ENCODE measurements at regions not wholly inside any gene's neighbourhood (a gene's known extent, or its start where the extent isn't known, plus 50 kb on each side); places are given as distances from the start of the nearest gene placed in this dataset.
A peak's percentile ranks its signal among the peaks of the same experiment; 100 is the strongest.
"Not testable (repeated sequence)": the region's sequence is repeated elsewhere in the genome, so short reads cannot be mapped to it uniquely, and the experiment has no call there.

DNA sequence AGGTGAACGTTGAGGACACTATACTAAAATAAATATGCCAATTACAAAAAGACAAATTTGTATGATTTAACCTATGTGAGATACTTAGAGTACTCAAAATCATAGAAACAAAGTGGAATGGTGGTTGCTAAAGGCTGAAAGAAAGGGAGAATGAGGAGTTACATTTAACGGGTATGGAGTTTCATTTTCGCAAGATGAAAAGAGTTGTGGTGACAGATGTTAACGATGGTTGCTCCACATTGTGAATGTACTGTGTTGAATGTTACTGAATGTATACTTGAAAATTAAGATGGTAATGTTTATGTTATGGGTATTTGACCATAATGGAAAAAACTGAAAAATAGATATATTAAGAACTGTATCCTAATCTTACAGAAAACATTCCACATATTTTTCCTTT is 51.3 kb upstream of the MOCS2 start:
- no peak overlapping the region for H3K9ac ChIP-seq (ENCODE audit: low read length)
- DNase-seq (ENCODE audit: low read depth): no peak
- no peaks in the 10 kb centered on the region for H3K36me3 ChIP-seq (ENCODE audit: control insufficient read depth, insufficient read depth, low read length, severe bottlenecking)
- peaks cover 25% of the 10 kb centered on the region for H3K4me1 ChIP-seq (ENCODE audit: control insufficient read depth, insufficient read depth, low read length)
- no peaks in the 10 kb centered on the region for H3K9me3 ChIP-seq (ENCODE audit: control insufficient read depth, low read length)
- H3K27me3 ChIP-seq (replicated peaks; ENCODE audit: control insufficient read depth, insufficient read depth, low read length): no peaks in the 10 kb centered on the region
- no peak overlapping the region for H3K4me3 ChIP-seq (ENCODE audit: low read length)

DNA sequence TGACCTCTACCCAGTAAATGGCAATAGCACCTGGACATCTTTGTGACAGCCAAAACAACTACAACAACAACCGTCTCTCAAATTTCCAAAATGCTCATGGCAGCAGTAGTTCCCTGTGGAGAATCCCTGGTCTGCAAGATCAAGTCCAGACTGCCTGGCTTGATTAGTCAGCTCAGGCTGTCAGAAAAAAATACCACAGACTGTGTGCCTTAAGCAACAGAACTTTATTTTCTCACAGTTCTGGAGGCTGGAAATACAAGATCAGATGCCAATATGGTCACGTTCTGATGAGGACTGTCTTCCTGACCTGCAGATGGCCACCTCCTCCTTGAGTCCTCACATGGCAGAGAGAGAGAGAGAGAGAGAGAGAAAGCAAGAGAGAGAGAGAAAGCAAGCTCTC is 52.3 kb upstream of the MOCS2 start:
- H3K27me3 ChIP-seq (replicated peaks; ENCODE audit: control insufficient read depth, insufficient read depth, low read length): no peaks in the 10 kb centered on the region
- H3K4me1 ChIP-seq (ENCODE audit: control insufficient read depth, insufficient read depth, low read length): peaks cover 35% of the 10 kb centered on the region
- H3K36me3 ChIP-seq (ENCODE audit: control insufficient read depth, insufficient read depth, low read length, severe bottlenecking): no peaks in the 10 kb centered on the region
- no peak overlapping the region for H3K9ac ChIP-seq (ENCODE audit: low read length)
- no peak overlapping the region for H3K4me3 ChIP-seq (ENCODE audit: low read length)
- peak; percentile 30 for DNase-seq (ENCODE audit: low read depth)
- no peaks in the 10 kb centered on the region for H3K9me3 ChIP-seq (ENCODE audit: control insufficient read depth, low read length)

DNA sequence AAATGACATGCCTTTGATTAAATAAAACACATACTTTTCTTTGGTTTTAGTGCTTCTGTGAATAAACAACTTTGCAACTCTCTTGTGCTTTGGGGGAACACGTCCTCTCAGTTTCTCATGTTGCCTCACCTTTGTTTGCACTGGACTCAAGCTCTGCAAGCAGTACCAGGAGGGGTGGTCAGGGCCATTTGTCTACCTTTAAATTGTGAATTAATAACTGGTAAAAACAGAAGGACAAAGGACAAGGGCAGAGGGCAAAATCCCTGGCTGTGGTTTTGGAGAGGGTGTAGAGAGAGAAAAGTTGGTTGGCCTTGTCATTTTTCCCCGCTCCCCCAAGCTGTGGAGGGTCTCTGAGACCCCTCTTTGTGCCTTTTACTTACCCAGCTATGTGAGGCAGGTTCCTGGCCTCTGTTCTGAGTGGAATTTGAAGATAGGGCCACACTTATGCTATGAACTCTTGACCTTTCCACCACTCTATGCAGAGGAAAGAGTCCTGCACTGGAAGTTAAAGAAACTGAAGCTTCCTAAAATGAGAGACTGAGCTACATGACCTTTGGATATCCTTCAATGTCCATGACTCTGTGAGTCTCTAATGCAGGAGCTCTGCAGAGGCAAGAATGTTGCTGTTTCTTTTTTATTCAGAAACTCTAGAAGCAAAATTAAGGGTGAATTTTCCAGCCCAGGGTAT is 55.1 kb upstream of the MOCS2 start:
- H3K4me3 ChIP-seq (ENCODE audit: low read length): no peak overlapping the region
- H3K9ac ChIP-seq (ENCODE audit: low read length): no peak overlapping the region
- no peaks in the 10 kb centered on the region for H3K9me3 ChIP-seq (ENCODE audit: control insufficient read depth, low read length)
- DNase-seq (ENCODE audit: low read depth): no peak
- no peaks in the 10 kb centered on the region for H3K27me3 ChIP-seq (replicated peaks; ENCODE audit: control insufficient read depth, insufficient read depth, low read length)
- H3K36me3 ChIP-seq (ENCODE audit: control insufficient read depth, insufficient read depth, low read length, severe bottlenecking): no peaks in the 10 kb centered on the region
- peaks cover 57% of the 10 kb centered on the region for H3K4me1 ChIP-seq (ENCODE audit: control insufficient read depth, insufficient read depth, low read length)

DNA sequence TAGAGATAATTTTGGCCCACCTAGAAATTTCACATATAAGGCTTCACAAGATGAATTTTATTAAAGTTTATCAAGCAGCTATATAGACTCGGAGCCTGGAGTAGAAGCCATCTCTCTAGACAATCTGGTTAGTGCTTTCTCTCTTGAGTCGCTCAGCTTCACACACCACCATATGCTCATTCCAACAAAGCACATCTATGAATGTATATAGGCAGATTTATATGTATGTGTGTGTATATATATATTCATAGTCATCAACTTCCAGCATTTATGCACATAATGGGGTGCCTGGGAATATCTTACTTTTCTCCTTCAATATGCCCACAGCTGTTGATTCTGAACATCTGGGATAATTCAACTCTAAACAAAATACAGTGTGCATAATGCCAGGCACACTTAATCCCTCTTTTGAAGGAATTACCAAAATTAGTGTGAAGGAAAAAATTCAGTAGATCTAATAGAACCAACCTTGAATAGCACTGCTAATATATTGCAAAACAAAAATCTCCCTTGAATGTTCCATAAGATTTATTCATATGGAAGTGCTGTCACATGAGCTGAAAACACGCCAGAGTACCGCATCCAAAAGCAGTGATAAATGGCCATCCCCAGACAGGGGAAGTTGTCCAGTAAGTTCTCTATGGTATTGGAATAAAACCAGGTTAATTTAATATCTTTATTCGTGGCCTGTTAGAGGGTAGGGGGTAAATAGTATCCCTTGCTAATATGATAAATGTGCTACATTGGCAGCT is 56.0 kb upstream of the MOCS2 start:
- no peaks in the 10 kb centered on the region for H3K36me3 ChIP-seq (ENCODE audit: control insufficient read depth, insufficient read depth, low read length, severe bottlenecking)
- no peak for DNase-seq (ENCODE audit: low read depth)
- H3K4me1 ChIP-seq (ENCODE audit: control insufficient read depth, insufficient read depth, low read length): peaks cover 57% of the 10 kb centered on the region
- no peaks in the 10 kb centered on the region for H3K27me3 ChIP-seq (replicated peaks; ENCODE audit: control insufficient read depth, insufficient read depth, low read length)
- no peak overlapping the region for H3K9ac ChIP-seq (ENCODE audit: low read length)
- H3K4me3 ChIP-seq (ENCODE audit: low read length): no peak overlapping the region
- no peaks in the 10 kb centered on the region for H3K9me3 ChIP-seq (ENCODE audit: control insufficient read depth, low read length)

DNA sequence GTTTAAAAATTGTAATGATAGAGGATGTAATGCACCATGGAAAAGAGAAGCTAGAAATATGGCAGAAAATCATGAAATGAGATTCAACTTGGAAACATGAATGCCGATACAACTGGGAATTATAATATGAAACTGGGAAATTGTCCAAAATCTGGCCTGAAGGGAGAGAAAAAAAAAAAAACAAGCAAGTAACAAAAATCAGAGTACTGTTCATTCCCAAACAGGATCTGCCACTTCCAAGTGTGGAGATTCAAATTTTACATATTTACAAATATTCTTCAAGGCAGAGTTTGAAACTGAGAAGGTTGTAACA is 56.6 kb upstream of the MOCS2 start:
- Histone ChIP-seq H3K27me3 (replicated peaks; ENCODE audit: control insufficient read depth, insufficient read depth, low read length) (no peaks in the 10 kb centered on the region), H3K4me1 (ENCODE audit: control insufficient read depth, insufficient read depth, low read length) (peaks cover 57% of the 10 kb centered on the region), H3K36me3 (ENCODE audit: control insufficient read depth, insufficient read depth, low read length, severe bottlenecking) (no peaks in the 10 kb centered on the region), H3K4me3 (ENCODE audit: low read length) (no peak overlapping the region), H3K9ac (ENCODE audit: low read length) (peak overlapping the region; percentile 40), H3K9me3 (ENCODE audit: control insufficient read depth, low read length) (no peaks in the 10 kb centered on the region)
- no peak for DNase-seq (ENCODE audit: low read depth)

DNA sequence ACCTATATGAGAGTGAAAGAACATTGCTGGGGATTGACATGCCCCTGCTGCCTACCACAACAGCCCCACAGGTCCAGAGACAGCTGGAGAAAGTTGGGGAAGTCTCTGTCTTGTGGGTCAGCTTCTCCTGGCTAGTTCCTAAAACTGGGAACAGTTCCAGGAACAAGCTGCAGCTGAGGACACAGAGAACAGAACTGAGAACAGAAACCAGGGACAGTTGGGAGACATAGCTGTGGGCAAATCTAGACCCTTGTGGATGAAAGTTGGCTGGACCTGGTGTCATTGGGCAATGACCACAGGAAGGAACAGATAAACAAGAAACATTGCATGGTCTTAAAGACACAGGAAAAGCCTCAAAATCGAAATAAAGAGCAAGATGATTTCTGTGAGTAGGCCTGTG is 58.3 kb upstream of the MOCS2 start:
- Histone ChIP-seq H3K9ac (ENCODE audit: low read length) (peak overlapping the region; percentile 66), H3K9me3 (ENCODE audit: control insufficient read depth, low read length) (no peaks in the 10 kb centered on the region), H3K36me3 (ENCODE audit: control insufficient read depth, insufficient read depth, low read length, severe bottlenecking) (no peaks in the 10 kb centered on the region), H3K4me3 (ENCODE audit: low read length) (no peak overlapping the region), H3K4me1 (ENCODE audit: control insufficient read depth, insufficient read depth, low read length) (peaks cover 50% of the 10 kb centered on the region), H3K27me3 (replicated peaks; ENCODE audit: control insufficient read depth, insufficient read depth, low read length) (no peaks in the 10 kb centered on the region)
- peak; percentile 61 for DNase-seq (ENCODE audit: low read depth)

DNA sequence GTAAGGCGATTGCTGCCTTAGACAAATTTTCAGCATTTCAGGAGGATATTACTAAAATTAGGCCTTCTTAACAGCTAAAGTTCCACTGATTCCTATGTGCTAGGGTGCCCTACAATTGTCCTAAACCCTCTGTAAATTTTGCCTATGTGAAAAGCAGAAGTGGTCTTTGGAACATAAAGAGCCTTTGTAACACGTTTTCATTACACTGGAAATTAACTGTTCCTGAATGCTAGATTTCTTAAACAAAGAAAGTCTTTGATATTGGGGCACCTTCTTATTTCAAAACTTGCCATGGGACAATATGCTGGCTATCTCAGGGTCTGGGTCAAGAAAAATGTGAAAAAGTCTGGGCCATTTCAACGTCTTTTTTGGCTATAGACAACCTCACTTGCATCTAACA is 60.4 kb upstream of the MOCS2 start:
- no peaks in the 10 kb centered on the region for H3K9me3 ChIP-seq (ENCODE audit: control insufficient read depth, low read length)
- no peaks in the 10 kb centered on the region for H3K36me3 ChIP-seq (ENCODE audit: control insufficient read depth, insufficient read depth, low read length, severe bottlenecking)
- H3K9ac ChIP-seq (ENCODE audit: low read length): no peak overlapping the region
- H3K27me3 ChIP-seq (replicated peaks; ENCODE audit: control insufficient read depth, insufficient read depth, low read length): no peaks in the 10 kb centered on the region
- DNase-seq (ENCODE audit: low read depth): no peak
- H3K4me3 ChIP-seq (ENCODE audit: low read length): no peak overlapping the region
- H3K4me1 ChIP-seq (ENCODE audit: control insufficient read depth, insufficient read depth, low read length): peaks cover 42% of the 10 kb centered on the region

DNA sequence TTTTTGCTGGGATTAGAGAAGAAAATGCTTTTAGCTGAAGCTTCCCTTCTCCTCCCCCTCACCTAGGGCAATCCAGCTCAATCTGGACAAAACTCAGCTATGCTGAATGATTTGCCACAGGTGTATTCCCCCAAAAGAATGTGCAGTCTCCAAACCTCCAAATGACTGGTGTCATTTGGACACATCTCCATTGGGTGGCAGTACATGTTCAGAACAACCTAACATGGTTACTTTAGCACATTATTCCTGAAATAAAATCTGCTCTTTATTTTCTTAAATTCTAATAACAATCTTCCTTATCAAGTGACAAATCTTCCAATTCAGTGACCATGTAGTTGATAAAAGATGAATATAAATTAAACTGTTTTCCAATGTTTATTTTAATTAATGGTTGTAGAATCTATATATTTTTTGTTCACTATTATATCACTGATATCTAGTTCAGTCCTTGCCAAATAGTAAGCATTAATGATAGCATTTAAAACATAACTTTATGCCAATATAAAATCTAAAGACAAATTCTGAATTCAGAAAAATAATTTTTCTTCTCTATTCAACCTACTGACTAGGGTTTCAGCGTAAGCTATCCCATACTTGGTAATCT is 61.3 kb upstream of the MOCS2 start:
- Histone ChIP-seq H3K27me3 (replicated peaks; ENCODE audit: control insufficient read depth, insufficient read depth, low read length) (no peaks in the 10 kb centered on the region), H3K4me1 (ENCODE audit: control insufficient read depth, insufficient read depth, low read length) (peaks cover 32% of the 10 kb centered on the region), H3K9ac (ENCODE audit: low read length) (no peak overlapping the region), H3K4me3 (ENCODE audit: low read length) (no peak overlapping the region), H3K9me3 (ENCODE audit: control insufficient read depth, low read length) (no peaks in the 10 kb centered on the region), H3K36me3 (ENCODE audit: control insufficient read depth, insufficient read depth, low read length, severe bottlenecking) (no peaks in the 10 kb centered on the region)
- DNase-seq (ENCODE audit: low read depth): peak; percentile 77

DNA sequence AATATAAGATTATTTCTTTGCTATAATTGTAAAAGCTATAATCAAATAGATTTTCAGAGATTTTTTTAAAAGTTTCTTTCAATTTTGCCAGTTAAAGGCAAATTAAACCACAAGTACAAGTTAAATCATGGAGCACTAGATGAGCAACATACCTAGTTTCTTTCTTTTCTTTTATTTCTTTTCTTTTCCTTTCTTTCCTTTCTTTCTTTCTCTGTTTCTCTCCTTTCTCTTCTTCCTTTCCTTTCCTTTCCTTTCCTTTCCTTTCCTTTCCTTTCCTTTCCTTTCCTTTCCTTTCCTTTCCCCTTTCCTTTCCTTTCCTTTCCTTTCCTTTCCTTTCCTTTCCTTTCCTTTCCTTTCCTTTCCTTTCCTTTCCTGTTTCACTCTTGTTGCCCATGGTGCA is 62.5 kb upstream of the MOCS2 start:
- not testable (repeated sequence) for H3K9ac ChIP-seq (ENCODE audit: low read length); H3K27me3 ChIP-seq (replicated peaks; ENCODE audit: control insufficient read depth, insufficient read depth, low read length); DNase-seq (ENCODE audit: low read depth); H3K36me3 ChIP-seq (ENCODE audit: control insufficient read depth, insufficient read depth, low read length, severe bottlenecking); H3K9me3 ChIP-seq (ENCODE audit: control insufficient read depth, low read length); H3K4me3 ChIP-seq (ENCODE audit: low read length)
- peaks cover 24% of the 10 kb centered on the region for H3K4me1 ChIP-seq (ENCODE audit: control insufficient read depth, insufficient read depth, low read length)

DNA sequence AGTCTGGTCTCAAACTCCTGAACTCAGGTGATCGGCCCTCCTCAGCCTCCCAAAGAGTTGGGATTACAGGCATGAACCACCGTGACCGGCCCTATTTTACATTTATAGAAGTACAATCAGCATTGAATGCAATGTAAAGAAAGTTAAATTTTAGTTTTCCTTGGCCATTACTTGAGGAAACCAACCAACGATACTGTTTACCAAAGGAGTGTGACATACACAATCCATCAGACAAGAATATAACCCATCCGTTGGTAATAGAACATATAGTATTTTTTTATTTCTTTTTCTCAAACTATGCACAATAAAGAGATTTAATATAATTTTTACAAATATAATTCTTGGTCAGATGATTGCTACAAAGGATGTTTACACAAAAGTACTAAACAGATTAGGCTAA is 63.1 kb upstream of the MOCS2 start:
- Histone ChIP-seq H3K4me1 (ENCODE audit: control insufficient read depth, insufficient read depth, low read length) (peaks cover 18% of the 10 kb centered on the region), H3K27me3 (replicated peaks; ENCODE audit: control insufficient read depth, insufficient read depth, low read length) (no peaks in the 10 kb centered on the region)

DNA sequence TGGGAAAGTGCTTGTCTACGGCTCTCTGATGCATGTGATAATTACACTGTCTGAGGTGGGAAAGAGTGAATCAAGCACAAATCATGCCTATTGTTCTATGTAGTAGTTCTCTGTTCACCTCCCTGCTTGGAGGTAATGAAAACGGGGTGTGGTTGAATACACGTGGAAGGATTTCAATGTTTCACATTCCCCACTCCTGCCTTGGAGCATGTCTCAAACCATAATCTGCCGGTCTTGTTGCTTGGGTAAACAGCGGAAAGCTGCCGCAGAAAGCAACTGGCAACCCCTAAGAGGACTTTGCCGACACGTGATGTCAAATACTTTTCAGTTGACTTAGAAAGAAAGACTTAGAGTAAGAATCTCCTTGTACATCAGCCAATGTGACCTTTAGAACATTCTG is 63.5 kb upstream of the MOCS2 start:
- Histone ChIP-seq H3K9me3 (ENCODE audit: control insufficient read depth, low read length) (no peaks in the 10 kb centered on the region), H3K4me1 (ENCODE audit: control insufficient read depth, insufficient read depth, low read length) (peaks cover 14% of the 10 kb centered on the region), H3K4me3 (ENCODE audit: low read length) (no peak overlapping the region), H3K9ac (ENCODE audit: low read length) (no peak overlapping the region), H3K27me3 (replicated peaks; ENCODE audit: control insufficient read depth, insufficient read depth, low read length) (no peaks in the 10 kb centered on the region), H3K36me3 (ENCODE audit: control insufficient read depth, insufficient read depth, low read length, severe bottlenecking) (no peaks in the 10 kb centered on the region)
- DNase-seq (ENCODE audit: low read depth): no peak

More for the DNA sequence above, 63.1 kb upstream of the MOCS2 start:
- Histone ChIP-seq H3K4me3 (ENCODE audit: low read length) (no peak overlapping the region), H3K36me3 (ENCODE audit: control insufficient read depth, insufficient read depth, low read length, severe bottlenecking) (no peaks in the 10 kb centered on the region), H3K9me3 (ENCODE audit: control insufficient read depth, low read length) (no peaks in the 10 kb centered on the region), H3K9ac (ENCODE audit: low read length) (no peak overlapping the region)
- DNase-seq (ENCODE audit: low read depth): no peak
